Activated CD4-positive, alpha-beta T cell treated with anti-CD3 and anti-CD28 coated beads for 4 hours (primary cell): ENCODE measurements at regions not wholly inside any gene's neighbourhood (a gene's known extent, or its start where the extent isn't known, plus 50 kb on each side); places are given as distances from the start of the nearest gene placed in this dataset.

Experiments used
- DNase-seq, 2 donors: peaks; one replicate each; pipeline ENCODE4 v3.0.0-alpha.2; 2020

GRCh38 chr6:154885214-154885613 is 109.9 kb upstream of the TIAM2 start:
- DNase-seq = no peak

GRCh38 chr6:154886016-154886415 is 109.1 kb upstream of the TIAM2 start:
- DNase-seq = no peak

GRCh38 chr6:154886471-154886870 is 108.6 kb upstream of the TIAM2 start:
- no peak for DNase-seq

DNA sequence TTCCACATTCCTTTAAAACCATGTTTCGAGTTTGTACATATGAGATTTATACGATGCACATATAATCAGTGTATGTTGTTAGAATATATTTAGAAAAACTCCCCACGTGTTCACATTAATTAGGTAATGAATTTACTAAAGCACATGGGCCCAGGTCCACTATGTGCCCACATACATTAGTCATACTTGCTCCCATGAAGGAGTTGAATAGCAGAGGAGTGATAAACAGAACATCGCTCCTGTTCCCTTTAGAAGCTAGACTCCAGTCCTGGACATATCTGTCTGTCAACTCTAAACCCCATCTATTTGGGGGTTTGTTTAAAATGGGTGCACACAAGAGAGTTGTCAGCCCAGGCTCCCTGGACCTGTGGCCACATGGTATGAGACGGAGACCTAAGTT is 108.1 kb upstream of the TIAM2 start:
- DNase-seq = no peak

- DNase-seq = no peak
Observed at GRCh38 chr6:154888421-154889295, 106.5 kb upstream of the TIAM2 start.

GRCh38 chr6:154890874-154891273 is 104.2 kb upstream of the TIAM2 start:
- DNase-seq = no peak

GRCh38 chr6:154891901-154892300 is 103.2 kb upstream of the TIAM2 start:
- DNase-seq = no peak

DNA sequence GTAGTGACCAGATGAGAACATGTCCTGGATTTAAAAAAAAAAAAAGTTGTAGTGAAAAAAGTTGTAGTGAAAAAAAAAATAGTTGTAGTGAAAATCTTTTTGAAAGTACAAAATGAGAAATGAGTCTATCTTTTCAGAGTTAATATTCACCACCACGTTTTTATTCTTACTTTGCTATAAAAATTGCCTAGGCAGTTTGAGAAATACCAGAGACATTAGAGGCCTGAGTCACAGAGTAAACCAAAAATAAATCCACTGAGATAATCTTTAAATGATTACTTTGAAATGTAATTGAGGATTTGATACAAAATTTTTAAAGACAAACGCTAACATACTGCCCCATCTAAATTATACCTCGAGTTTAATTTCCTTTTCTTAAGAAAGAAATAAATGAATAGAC is 101.2 kb upstream of the TIAM2 start:
- DNase-seq = no peak

DNA sequence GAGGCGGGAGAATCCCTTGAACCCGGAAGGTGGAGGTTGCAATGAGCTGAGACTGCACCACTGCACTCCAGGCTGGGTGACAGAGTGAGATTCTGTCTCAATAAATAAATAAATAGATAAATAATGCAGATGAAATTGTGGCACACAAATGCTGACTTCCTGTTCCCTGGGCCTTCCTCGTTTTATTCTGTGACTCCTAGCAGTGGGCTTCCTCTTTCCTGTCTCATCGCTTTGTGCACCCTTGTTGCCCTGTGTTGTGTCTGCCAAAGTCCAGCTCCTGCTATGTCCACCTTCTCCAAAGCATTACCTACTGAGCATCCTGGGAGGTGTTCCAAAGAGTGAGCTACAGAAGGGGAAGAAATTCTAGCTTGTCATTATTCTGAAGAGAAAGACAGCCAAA is 100.2 kb upstream of the TIAM2 start:
- no peak for DNase-seq

DNA sequence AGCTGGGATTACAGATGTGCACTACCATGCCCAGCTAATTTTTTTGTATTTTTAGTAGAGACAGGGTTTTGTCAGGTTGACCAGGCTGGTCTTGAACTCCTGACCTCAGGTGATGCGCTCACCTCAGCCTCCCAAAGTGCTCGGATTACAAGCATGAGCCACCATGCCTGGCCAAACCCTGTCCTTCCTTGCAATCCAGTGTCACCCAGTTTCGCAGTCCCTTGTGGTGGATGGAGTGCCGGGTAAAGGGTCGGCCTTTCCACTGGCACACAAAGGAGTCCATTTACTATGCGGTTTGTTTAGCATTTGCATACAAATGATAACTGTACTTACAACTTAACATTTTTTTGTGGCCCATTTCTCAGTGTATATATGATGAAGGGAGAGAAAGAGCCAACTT is 99.3 kb upstream of the TIAM2 start:
- DNase-seq = no peak

DNA sequence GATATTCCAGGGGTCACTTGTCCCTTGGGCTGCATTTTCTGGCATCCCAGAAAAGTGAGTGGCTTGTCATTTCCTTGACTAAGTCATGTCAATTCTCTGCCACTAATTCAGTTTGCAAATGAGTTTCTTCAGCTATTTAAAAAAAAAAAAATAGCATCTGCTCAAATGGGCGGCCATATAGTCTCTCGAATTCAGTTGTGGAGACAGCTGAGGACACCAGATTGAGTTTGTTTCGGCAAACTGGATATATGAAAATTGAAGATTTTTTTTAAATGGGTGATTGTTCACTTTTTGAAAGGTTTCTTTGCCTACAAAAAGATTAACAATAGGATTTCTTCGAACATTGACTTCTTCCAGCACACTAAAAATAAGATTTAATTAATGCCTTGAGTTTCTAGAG is 96.3 kb upstream of the TIAM2 start:
- DNase-seq = no peak

- no peak for DNase-seq
Observed at GRCh38 chr6:154899824-154900463, 95.2 kb upstream of the TIAM2 start.

DNA sequence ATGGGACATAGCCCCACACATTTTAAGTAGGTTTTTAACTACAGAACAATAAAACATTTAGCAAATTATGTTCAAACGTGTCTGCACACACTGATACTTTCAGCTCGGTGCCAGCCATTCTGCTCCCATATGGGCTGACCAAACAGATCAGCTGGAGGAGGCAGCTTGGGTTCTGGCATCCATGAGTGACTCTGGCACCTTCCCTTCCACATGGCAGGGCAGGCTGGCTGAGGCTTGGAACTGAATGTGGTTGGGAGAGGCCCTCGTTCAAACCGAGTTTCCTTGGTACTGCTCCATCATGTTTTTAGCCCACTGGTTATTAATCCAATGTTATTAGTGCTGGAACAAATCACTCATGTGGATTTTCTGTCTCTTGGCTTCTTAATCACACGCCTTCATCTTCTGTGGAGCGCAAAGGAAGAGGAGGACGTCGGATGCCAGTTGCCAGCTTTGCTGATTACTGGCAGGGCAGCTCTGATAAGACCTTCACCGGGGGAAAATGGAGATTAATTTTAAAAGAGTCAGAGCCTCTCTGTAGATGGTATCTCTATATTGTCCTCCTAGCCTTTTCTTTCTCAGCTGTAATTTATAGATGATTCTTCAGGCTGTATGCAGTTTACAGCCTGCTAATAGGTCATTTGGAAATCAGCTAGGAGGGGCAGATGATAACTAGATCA is 93.1 kb upstream of the TIAM2 start:
- no peak for DNase-seq

DNA sequence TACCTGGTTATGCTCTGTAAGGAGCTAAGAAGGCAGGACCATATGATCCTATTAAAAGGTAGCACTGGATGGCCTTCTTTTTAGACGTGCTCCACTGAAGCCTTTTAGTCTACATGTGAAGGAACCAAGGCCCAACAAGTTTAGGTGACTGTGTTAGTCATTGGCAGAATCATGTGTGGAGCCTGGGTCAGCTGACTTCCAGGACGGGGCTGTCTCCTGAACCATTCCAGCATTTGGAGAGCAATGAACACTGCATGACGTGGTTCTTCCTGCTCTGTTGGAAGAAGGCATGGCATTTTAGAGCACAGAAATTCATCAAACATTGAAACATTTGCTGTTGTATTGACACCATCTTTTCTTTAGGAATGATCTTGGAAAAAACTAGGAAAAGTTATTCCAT is 87.8 kb upstream of the TIAM2 start:
- no peak for DNase-seq

DNA sequence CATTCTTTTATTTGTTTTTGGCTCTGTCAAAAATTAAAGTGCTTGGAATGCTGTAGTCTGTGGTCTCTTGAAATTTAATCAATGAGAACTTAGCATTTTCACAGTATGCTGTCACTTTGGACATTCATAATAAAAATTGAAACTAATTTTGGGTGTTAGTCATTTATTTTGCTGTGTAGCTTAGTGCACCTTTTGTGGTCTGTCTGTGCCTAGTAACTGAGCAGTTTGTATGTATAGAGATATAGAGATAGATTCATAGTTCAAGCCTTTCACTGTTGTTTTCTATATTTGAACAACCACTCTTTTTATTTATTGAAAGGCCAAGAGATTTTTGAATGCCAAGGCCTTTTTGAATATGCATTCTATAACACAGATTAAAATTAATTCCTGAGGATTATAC is 86.4 kb upstream of the TIAM2 start:
- DNase-seq = no peak

DNA sequence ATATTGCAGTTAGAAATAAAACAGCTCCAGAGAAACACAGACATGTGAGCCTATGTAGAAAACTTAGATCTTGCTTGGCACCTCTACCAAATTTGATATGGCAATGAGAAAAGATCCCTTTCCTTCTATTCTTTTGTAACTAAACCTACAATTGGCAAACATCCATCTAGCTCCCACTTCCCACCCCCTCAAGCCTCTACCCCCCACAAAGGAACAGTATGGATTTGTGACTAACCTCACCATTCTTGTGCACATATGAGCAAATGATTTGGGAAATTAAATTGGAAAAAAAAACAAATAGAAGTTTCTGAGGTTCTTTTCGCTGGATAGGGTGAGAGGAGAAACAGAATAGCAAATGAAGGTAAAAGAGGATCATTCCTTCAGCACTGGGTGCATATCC is 85.8 kb upstream of the TIAM2 start:
- no peak for DNase-seq

DNA sequence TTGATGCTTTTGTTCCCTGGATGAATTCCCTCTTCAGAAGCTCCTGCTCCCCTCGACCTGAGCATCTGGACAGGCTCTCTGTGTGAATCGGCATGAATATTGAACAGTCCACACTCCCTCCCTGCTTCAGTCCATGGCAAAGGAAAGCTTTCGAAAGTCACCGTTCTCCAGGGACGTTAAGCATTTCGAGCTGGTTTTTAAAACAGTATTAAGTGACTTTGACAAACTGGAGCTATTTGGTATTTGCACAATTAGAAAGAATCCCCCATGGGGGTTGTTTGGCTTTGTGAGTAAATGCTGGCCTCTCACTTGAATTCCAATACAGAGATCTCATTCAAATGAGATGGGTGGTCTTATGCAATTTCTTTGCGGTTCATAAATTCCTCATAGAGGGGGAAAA is 85.3 kb upstream of the TIAM2 start:
- DNase-seq = no peak

DNA sequence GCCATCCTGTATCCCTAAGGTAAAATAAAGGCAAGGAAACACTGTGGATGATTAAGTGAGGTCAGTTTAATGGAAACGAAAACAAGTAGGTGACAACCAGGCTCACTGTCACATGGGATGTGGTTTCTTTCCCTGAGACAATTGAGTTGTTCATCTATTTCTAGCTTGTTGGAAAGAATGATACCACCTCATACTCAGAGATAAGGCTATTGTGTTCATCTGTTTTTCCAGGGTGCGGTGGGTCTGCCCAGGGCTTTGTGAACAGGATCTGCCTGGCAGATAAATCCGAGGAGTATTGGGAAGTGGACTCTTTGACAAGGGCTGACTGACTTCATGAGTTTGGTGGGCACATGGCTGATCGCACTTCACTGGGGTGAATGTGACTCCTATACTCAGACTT is 80.8 kb upstream of the TIAM2 start:
- DNase-seq = no peak

GRCh38 chr6:154916857-154917256 is 78.3 kb upstream of the TIAM2 start:
- DNase-seq = no peak

- no peak for DNase-seq
Observed at GRCh38 chr6:154917941-154918340, 77.2 kb upstream of the TIAM2 start.

GRCh38 chr6:154919806-154920205 is 75.3 kb upstream of the TIAM2 start:
- DNase-seq = no peak

DNA sequence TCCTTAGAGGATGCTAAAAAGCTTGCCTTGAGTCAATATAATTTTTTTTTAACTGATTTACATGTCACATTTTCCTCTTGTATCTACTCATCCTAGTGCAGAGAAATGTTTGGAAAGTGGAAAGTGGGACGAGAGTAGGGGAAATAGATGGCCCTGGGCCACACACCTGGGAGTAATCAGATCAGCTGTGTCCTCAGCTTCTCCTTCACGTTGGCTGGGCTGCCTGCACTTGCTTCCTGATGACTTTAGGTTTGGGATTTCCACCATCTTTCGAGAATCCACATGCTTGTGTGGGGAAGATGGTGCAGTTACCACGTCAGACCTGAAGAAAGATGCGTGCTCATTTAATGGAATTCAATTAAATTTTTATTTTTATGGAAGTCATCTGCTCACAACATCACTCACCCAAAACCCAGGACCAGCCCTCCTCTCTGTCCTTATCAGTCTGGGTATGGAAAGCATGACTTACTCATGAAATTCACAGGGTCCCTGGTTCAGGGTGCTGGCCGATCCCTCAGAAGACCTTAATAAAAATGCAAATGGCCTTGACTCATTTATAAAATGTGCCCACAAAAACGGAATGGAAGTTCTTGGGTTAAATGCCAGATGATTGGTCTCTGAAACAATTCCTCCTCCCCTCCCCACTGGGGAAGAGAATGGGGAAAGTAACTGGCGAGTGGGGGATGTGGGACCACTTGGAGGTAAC is 74.5 kb upstream of the TIAM2 start:
- DNase-seq = no peak

GRCh38 chr6:154921482-154921881 is 73.6 kb upstream of the TIAM2 start:
- no peak for DNase-seq
